ENCODE measurements at regions not wholly inside any gene's neighbourhood (a gene's known extent, or its start where the extent isn't known, plus 50 kb on each side); places are given as distances from the start of the nearest gene placed in this dataset.

DNA sequence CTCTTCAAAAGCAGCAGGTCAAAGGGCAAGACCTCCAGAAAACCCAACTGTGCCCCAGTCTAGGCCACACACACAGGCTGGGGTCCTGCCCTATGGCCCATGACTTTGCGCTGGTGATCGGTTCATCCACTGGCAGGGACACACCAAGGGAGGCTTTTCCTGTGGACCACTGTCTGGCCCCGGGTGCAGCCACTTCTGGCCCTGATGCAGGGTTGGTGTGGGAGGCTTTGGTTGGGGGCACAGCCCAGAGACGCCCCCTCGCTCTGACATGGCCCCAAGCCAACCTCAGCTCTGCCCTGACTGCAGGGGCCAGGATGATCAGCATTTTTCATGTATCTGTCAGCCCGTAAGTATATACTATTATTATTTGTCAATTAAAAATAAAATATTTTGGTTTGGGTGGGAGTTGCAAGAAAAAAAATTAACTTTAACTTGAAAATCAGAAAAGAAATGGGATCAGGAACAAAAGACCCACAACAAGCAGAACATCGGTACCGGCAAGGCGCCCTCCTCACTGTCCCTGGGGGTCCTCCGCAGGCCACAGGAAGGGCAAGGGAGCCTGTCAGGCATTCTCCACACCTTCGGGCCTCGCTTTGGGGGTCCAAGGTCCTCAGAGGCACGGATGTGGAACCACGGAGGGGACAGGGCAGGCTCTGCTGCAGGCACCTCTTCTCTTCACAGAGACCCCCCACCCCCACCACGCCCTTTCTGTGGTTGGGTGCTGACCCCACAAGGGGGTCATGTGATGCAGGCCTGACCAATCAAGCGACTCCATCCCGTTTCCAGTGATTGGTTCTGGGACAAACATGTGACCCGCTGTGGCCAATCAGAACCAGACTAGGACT, 181.5 kb upstream of the SFSWAP start:
- TF ChIP-seq CTCF (conservative IDR thresholded peaks at IDR 0.05; ENCODE audit: low read depth, low read length), result no peak
- no peak overlapping the region for H3K4me3 ChIP-seq (ENCODE audit: low read depth, low read length)
- DNase-seq (ENCODE audit: low read depth), result no peak

- H3K4me3 ChIP-seq (ENCODE audit: low read depth, low read length), result no peak overlapping the region
- no peak for DNase-seq (ENCODE audit: low read depth)
- TF ChIP-seq CTCF (conservative IDR thresholded peaks at IDR 0.05; ENCODE audit: low read depth, low read length), result no peak
These were observed 180.9 kb upstream of the SFSWAP start for GRCh38 chr12:131530041-131530332.

DNA sequence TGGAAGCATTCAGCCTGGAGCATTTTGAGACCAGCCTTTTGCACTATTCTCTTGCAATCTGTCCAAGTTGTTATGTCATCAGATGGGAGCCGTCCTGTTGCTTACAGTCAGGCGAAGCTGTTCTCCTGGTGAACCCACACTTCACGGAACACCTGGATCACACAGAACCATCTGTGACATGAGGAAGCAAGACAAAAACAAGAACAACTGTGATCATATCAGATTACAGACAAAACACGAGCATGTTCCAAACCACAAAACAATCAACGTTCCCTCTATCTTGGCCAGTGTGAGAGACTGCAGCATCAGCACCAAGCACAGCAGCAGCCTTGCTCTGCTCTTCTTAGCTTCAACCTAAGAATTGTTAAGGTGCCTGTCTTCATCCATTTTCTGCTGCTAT, 180.5 kb upstream of the SFSWAP start:
- no peak for TF ChIP-seq CTCF (conservative IDR thresholded peaks at IDR 0.05; ENCODE audit: low read depth, low read length)
- DNase-seq (ENCODE audit: low read depth), result no peak
- H3K4me3 ChIP-seq (ENCODE audit: low read depth, low read length), result no peak overlapping the region

GRCh38 chr12:131533139-131533538, 177.8 kb upstream of the SFSWAP start:
- DNase-seq (ENCODE audit: low read depth), result no peak
- H3K4me3 ChIP-seq (ENCODE audit: low read depth, low read length), result no peak overlapping the region
- no peak for TF ChIP-seq CTCF (conservative IDR thresholded peaks at IDR 0.05; ENCODE audit: low read depth, low read length)

DNA sequence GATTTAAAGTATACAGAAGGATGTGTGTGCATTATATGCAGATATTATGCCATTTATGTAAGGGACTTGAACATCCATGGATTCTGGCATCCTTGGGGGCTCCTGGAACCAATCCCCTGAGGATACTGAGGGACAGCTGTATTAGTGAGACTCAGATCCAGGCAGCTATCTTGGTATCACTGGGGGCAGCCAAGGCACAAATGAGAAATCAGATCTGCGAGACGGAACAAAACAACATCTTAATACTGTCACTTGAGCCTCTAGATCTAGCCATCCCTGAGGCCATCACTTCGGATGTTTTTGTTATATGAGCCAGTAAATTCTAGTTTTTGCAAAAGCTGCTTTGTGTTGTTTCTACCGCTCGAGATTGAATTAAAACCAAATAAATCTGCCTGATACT, 175.1 kb upstream of the SFSWAP start:
- no peak for TF ChIP-seq CTCF (conservative IDR thresholded peaks at IDR 0.05; ENCODE audit: low read depth, low read length)
- no peak overlapping the region for H3K4me3 ChIP-seq (ENCODE audit: low read depth, low read length)
- no peak for DNase-seq (ENCODE audit: low read depth)

DNA sequence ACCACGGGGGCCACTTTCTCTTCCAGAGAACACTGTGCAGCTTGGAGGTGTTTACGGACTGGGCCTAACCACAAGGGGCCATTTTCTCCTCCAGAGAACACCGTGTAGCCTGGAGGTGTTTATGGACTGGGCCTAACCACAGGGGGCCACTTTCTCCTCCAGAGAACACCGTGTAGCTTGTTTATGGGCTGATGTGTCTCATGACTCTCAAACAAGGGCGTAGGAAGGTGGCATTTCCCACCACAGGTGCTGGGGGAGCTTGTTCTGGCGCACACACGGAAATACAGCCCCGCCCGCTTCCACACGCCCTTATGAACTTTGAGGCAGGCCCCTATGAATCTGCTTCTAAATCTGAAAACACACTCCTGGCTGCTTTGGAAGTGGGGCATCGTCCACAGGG, 174.6 kb upstream of the SFSWAP start:
- no peak overlapping the region for H3K4me3 ChIP-seq (ENCODE audit: low read depth, low read length)
- no peak for DNase-seq (ENCODE audit: low read depth)
- no peak for TF ChIP-seq CTCF (conservative IDR thresholded peaks at IDR 0.05; ENCODE audit: low read depth, low read length)

GRCh38 chr12:131536766-131537165, 174.1 kb upstream of the SFSWAP start:
- no peak overlapping the region for H3K4me3 ChIP-seq (ENCODE audit: low read depth, low read length)
- no peak for DNase-seq (ENCODE audit: low read depth)
- TF ChIP-seq CTCF (conservative IDR thresholded peaks at IDR 0.05; ENCODE audit: low read depth, low read length), result no peak

All from choroid plexus epithelial cell (primary cell).